M059J (cell line): ENCODE measurements at regions not wholly inside any gene's neighbourhood (a gene's known extent, or its start where the extent isn't known, plus 50 kb on each side); places are given as distances from the start of the nearest gene placed in this dataset.

Experiments
- DNase-seq: peaks from one replicate; pipeline ENCODE4 v3.0.0-alpha.2; 2012; ENCODE audit warnings: low read depth

- no peak for DNase-seq
Measured at GRCh38 chr10:59553162-59553900, 156.3 kb downstream of the SLC16A9 start.

DNA sequence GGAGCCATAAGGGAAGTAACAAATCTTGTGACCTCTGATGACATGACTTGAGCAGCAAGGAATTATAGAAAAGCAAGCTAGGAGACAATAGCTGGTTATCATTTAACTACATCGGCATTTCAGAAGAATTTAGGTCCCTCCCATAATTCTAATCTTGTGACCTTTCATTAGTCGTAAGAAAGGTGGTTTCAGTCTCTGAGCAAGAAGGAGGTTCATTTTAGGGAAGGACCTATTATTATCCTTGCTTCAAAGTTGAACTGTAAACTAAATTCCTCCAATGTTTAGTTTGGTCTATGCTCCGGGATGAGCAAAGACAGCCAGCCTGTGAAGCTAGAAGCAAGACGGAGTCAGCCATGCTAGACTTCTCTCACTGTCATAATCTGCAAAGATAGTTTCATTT lies 159.6 kb downstream of the SLC16A9 start:
- no peak for DNase-seq

DNA sequence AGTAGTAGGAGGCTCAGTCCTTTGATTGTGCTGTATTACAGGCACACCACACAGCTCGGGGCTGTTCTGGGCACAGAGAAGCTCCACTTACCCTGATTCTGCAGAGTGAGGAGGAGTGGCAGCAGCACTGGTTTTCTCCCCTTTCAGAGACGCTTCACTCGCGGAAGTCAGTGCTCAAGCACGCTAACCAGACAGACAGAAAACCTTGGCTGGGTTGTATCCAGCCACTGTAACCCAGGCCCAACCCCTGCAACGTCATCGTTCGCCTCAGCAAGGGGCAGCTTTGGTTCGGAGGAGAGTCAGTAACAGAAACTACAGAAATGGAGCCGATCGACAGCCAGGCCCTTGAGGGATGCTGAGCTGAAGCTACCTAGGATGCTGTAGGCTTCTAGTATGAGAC lies 171.0 kb downstream of the SLC16A9 start:
- DNase-seq: no peak

DNA sequence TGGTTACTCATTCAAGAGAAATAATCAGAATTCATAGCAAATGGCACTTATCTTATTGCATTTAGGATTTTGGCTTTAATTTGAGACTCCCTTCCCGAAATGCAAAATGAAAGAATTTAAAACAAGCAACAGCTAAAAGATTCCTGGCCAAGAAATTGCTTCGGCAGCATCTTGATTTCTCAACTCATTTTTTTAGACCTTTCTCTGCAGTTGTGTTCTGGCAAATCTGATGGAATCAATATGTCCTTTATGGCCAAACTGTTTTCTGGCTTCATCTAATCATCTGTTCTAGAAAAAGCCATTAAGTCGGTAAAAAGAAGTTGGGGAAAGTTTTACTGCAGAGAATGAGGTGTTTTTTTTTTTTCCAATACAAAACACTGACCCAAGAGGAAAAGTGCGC lies 172.1 kb downstream of the SLC16A9 start:
- no peak for DNase-seq

GRCh38 chr10:59536167-59537014 lies 173.3 kb downstream of the SLC16A9 start:
- DNase-seq: peak; percentile 55

GRCh38 chr10:59524348-59524747 lies 162.0 kb upstream of the FAM13C start:
- no peak for DNase-seq

DNA sequence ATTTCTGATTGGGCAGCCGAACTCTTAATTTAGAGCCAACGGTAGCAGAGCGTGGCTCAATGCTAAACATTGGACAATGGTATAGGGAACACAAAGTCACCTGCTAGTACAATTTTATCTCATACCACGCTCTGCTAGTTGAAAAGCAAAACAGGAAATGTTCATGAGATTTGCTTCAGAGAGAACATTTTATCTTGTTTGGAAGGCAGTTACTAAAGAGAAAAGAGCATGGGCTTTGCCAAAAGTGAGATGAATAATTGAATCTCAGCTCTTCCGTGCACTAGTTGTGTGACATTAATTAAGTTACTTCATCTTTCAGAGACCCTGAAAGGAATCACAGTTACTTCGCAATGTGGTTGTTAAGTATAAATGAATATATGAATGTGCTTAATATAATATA lies 161.5 kb upstream of the FAM13C start:
- no peak for DNase-seq

DNA sequence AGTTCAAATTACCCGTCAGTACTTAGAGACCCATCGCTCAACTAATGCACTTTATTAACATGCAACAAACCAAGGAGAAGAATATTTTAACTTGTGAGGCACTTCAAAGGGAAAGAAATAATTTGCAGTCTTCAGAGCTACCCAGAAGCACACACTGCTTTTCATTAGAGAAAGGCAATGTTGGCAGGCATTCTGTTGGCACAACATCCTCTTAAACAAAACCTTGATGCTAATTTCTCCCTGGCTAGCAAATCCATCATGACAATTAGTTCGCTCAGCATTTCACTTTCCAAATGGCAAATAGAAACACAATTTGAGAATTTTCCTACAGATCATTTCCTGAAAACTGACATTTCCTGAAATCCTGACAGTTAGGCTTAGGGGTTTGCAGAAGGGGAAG lies 155.6 kb upstream of the FAM13C start:
- no peak for DNase-seq

GRCh38 chr10:59517341-59517899 lies 155.1 kb upstream of the FAM13C start:
- DNase-seq: no peak

GRCh38 chr10:59513558-59513957 lies 151.2 kb upstream of the FAM13C start:
- peak; percentile 17 for DNase-seq

GRCh38 chr10:59512951-59513350 lies 150.6 kb upstream of the FAM13C start:
- no peak for DNase-seq

- DNase-seq: no peak
Measured at GRCh38 chr10:59508956-59509355, 146.6 kb upstream of the FAM13C start.

GRCh38 chr10:59508296-59508695 lies 145.9 kb upstream of the FAM13C start:
- no peak for DNase-seq

GRCh38 chr10:59505926-59506325 lies 143.6 kb upstream of the FAM13C start:
- no peak for DNase-seq

GRCh38 chr10:59499460-59499859 lies 137.1 kb upstream of the FAM13C start:
- DNase-seq: no peak

- no peak for DNase-seq
Measured at GRCh38 chr10:59493017-59493416, 130.7 kb upstream of the FAM13C start.

DNA sequence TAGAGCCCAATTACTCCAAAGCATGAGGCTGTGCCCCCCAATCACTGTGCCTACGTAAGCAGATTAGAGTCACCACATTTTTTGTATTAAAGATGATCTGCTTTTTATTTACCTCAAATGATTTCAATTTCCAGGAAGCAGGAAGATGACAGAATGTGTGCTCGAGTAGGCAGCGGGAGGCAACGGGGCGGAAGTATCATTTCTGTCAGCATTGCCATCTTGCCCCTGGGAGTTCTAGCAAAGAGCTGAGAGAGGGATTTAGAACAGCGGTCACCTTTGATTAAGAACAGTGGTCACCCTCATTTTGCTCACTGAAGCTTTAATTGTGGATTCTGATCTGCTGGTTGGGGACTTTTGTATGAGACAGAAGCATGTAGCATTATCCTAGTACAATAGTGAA lies 117.1 kb upstream of the FAM13C start:
- no peak for DNase-seq

DNA sequence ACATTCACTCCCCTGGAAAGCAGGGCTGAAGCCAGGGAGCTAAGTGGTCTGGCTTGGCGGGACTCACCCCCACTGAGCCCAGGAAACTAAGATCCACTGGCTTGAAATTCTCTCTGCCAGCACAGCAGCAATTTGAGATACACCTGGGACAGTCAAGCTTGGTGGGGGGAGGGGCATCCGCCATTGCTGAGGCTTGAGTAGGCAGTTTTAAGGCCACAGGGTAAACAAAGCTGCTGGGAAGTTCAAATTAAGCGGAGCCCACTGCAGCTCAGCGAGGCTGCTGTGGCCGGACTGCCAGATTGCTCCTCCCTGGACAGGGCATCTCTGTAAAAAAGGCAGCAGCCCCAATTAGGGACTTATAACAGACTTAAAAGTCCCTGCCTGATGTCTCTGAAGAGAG lies 108.2 kb upstream of the FAM13C start:
- no peak for DNase-seq

GRCh38 chr10:59465088-59465487 lies 102.7 kb upstream of the FAM13C start:
- peak; percentile 46 for DNase-seq

- no peak for DNase-seq
Measured at GRCh38 chr10:59464483-59464882, 102.1 kb upstream of the FAM13C start.

- DNase-seq: no peak
Measured at GRCh38 chr10:59463909-59464308, 101.6 kb upstream of the FAM13C start.

GRCh38 chr10:59460601-59461000 lies 98.3 kb upstream of the FAM13C start:
- DNase-seq: no peak

DNA sequence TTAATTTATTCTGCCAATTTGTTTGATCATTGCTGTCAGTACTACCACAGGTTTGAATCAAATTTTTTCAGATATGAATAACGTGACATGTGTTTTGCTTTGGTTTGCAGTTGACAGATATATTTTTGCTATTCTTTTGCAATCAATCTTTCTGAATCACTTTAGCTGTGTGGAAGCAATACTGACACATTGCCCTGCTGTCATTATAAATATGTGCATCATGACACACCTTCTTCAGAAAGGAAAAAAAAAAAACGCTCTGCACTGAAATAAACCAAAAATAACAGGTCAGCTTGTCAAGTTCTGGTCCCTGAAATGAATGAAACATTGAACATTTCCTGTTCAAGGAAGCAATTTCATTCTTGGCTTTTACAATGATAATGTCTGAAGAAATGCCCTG lies 93.8 kb upstream of the FAM13C start:
- no peak for DNase-seq
